ENCODE measurements at regions not wholly inside any gene's neighbourhood (a gene's known extent, or its start where the extent isn't known, plus 50 kb on each side); places are given as distances from the start of the nearest gene placed in this dataset.
"Not testable (repeated sequence)": the region's sequence is repeated elsewhere in the genome, so short reads cannot be mapped to it uniquely, and the experiment has no call there.

DNA sequence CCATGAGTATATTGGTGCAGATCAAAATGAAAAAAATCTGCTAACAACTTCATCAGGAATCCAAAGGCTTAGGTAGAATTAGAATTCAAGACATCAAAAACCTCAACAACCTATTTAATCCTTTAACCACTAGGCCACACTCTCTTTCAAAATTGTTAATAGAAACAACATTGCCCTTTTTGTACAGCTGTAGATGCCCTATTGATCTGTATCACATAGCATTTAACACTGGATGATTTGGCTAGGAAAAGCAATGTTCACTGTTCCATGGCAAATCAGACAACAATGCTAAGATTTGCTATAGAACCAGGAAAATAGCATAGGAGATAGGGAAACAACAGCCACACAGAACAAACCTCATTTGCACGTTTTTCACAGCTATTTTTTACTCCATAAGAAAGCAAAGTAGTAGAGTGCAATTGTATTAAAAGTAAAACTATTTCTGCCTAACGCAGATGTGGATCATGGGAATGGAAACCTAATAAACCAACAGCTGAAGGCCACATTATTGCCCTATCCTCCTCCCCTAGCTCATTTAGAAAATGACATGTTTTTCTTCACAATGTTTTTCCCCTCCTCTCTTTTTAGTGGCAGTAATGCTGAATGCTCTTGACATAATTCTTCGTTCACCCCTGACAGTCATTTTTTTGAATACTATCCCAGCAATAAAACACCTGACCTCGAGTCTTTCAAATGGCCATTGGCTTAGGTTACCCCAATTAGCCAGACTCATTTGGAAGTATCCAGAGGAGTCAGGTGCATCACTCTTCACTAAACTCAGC lies 373.0 kb upstream of the CCNH start:
- DNase-seq (ENCODE audit: low read depth in 2 of 2): no peak

DNA sequence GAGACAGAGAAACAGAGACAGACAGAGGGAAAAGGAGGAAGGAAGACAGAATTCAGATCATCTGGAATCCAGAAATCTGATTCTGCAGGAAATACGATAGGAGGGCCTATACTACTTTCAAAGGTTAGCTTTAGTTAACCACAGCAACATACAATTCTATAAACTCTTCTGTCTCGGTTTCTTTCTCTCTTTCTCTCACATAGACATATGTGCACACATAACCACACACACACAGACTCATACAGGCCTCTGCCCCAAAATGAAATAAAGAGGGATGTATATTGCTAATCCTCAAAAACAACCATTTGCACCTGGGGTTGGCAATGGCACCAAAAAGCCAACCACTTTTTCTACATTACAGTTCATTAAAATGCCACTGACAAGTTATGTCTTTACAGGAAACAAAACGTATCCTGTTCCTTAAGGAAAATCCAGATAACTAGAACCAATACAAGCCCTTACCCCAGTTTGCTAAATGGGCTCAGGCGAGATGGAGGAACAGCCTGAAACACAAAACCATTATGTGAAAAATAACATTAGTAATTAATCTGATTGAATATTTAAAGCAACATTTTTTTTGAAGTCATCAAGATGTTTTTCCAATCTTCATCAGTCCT lies 372.3 kb upstream of the CCNH start:
- DNase-seq (ENCODE audit: low read depth in 2 of 2): no peak

DNA sequence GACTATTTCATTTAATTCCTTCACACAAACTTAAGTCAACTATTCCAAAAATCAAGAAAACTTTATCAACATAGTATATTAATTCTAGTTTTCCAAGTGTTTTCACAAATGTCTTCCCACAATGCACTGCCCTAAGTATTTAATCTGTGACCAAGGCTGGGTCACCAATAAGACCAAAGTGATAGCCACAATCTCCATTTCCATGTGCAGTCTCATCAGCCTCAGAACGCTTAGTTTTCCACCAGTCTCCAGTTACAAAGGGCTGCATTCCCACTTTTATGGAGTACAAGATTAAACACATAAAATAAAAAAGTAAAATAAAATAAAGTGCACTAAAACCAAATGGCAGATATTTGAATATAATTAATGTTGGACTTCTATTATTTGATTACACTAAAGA lies 371.6 kb upstream of the CCNH start:
- DNase-seq (ENCODE audit: low read depth in 2 of 2): no peak

DNA sequence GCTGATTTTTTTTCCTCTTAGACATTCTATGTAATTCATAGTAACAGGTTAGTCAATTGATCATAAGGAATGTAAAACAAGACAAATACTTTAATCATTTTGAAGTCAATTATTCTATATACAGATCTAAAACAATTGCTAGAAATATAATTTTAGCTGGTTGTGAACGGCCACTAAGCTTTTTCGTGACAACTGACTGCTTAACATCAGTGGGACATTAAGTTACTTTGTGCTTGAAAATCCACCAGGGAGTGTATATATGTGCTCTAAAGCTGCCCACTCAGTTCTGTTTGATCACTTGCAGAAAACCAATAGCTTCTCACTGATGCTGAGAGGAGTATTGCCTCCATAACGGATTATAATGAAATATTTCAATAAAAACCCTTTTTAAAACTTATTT lies 370.2 kb upstream of the CCNH start:
- DNase-seq (ENCODE audit: low read depth in 2 of 2): no peak

DNA sequence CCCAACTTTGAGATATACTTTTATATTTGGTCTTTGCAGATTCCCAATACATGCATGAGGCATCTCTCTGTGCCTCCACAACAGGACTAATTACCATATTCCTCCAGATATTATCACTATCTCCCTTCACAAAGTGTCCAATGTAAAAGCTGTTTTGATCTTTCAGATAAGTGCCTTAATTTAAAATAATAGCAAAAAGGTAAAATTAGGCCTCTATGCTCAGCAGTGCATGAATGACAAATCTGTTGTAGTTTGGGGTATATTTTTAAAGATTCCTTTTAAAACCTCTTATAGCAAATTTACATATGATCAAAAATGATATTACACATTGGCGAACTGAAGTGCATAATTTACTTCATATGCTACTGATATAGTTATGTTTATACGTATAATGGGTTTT lies 369.2 kb upstream of the CCNH start:
- DNase-seq (ENCODE audit: low read depth in 2 of 2): no peak

DNA sequence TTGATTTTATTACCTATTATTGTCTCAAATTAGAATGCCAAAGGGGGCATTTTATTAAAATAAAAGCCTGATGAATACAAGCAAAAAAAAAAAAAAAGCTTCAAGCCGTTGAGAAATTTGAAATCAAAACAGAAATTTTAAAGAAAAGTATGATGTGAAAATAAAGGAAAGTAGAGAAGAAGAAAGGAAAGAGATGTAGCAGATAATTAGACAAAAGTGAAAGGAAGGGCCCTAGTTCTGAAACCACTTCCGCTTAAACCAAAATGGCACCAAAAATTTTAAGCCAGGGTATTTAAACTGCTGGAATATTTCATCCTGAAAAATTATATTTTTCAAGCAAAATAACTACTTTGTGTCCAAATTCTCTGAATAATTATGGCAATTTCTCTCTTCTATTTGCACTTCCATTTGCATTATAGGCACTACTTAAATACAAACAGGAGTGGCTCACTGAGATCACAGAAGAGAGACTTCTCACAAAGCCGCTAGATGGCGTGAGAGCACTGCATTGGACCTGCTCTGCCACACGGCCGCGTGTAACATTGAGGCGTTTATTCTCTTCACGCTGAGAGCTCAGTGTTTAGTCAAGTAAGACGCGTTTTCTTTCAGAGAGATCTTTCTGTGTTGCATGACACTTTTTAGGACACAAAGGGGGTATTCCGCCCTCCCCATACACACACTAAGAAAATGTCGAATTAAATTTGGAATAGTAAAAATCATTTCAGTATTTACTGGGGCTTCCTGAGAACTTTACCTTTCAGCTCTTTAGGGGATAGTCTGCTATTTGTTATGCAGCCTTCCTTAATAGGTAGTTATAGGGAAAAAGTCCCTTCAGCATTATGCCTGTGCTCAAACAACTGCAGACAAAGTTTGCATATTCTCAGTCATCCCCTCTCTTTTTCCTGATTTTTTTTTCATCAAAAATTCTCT lies 368.4 kb upstream of the CCNH start:
- peak; percentile 25 to 62 for DNase-seq (ENCODE audit: low read depth in 2 of 2)

DNA sequence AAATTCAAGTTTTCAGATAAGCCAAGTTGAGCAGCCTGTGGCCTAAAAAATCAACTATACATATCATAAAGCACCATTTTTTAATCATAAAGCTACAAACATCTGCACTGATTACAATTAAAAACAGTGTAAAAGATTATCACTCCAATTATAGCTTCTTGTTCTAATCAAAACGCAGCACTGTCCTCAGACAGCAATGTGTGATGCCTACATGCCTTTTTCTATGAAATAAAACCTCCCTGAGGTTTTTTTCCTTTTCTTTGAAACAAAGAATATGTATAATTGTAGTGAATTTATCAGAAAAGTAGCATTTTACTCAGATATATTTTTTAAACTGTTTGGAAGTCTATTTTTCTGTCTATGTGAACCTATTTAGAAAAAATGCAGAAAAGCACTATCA lies 366.1 kb upstream of the CCNH start:
- DNase-seq (ENCODE audit: low read depth in 2 of 2): no peak

DNA sequence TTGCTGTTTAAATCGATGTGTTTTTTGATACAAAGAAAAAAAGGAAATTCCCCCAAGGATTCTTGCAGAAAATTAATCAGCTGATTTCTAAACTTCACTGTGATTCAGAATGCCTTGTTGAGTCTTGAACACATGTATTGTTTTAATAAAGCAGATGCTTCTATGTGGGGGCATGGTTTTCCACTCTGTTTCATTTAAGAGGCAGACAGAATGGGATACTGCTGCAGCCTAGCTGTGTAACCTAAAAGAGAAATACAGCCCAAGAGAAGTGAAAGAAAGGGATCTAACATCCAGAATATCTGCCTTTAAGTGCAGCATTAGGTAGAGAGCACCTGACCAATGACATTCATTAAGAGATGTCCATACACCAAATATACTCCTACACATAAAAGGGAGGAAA lies 365.1 kb upstream of the CCNH start:
- DNase-seq (ENCODE audit: low read depth in 2 of 2): no peak

DNA sequence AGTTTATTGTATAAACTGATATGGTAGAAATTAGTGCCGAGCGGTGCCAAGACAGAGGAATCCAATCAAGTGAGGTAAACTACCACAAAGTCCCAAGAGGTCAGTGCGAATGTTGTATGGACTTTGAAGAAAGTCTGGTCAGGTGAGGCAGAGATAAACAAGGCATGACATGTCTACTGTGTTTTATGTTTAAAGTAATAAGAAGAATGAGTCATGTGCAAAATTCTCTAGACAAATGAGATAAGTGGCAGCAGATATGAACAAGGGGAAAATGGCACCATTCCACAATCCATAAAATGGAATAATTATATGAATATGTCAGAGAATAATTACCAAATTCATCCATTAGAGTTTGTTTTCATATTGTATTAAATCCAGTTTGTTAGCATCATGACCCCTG lies 364.1 kb upstream of the CCNH start:
- DNase-seq (ENCODE audit: low read depth in 2 of 2): no peak

DNA sequence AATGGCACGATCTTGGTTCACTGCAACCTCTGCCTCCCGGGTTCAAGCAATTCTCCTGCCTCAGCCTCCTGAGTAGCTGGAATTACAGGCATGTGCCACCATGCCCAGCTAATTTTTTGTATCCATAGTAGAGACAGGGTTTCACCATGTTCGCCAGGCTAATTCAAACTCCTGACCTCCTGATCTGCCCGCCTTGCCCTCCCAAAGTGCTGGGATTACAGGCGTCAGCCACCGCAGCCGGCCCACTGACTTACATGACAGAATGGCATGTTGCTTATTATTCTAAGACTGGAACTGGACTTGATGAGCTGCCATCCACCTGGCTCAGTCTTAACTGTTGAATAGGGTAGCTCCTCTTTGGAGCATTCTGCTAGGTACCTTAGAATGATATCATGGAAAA lies 363.6 kb upstream of the CCNH start:
- not testable (repeated sequence) for DNase-seq (ENCODE audit: low read depth in 2 of 2)

DNA sequence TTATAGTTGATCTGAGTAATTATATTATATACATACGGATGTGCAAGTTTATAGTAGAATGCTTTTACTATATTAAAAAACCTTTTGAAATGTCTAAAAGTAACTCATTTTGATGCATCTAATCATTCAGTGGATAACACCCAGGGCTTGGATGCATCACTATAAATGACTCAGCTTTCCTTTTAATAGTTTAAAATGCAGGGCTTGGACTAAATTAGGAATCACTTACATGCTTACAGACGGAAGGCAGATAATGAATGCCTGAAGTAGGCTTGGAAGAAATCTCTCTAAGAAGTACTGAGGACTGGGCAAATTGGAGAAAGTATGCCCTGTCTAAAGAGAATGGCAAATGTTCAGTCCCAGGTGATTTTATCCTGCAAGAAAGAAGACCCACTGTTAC lies 362.5 kb upstream of the CCNH start:
- DNase-seq (ENCODE audit: low read depth in 2 of 2): no peak

DNA sequence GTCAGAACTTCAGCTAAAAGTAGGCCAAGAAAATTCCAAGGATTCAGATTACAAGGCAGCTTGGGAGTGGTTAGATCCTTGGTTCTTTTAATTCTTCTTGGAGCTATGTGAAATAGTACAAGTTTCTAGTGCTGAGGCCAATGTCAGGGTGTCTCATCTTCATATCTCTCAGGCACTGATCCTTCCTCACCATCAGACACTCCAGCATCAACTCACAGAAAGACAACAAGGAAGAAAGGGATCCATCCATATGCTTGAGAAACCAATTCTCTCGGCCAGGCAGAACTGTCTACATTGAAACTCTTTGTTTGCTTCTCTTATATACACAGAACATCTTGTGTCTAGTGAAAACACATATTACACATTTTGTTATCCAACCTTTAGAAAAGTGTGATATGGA lies 362.1 kb upstream of the CCNH start:
- DNase-seq (ENCODE audit: low read depth in 2 of 2): no peak

DNA sequence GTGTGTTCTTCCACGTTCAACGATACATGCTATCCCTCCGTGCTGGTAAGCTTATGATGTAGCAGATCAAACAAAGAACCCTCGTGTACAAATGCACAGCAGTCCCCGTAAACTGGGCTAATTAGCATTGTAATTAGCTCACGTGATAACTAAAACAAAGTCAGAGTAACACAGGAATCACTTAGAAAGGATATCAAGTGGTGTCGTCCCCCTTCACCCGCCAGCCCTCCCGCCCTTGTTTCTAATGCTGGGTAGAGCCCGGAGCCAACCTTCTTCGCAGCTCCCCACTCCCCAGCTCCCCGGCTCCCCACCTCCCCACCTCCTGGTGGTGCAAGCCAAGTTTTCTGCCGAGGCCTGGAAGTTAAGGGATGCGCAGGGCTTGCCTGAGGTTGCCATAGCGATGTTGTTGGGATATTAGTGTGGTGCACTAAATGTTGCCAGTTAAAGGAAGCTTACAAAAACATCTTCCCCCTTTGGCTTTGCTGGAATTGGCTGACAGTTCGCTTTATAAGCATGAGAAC lies 357.9 kb upstream of the CCNH start:
- no peak for DNase-seq (ENCODE audit: low read depth in 2 of 2)

DNA sequence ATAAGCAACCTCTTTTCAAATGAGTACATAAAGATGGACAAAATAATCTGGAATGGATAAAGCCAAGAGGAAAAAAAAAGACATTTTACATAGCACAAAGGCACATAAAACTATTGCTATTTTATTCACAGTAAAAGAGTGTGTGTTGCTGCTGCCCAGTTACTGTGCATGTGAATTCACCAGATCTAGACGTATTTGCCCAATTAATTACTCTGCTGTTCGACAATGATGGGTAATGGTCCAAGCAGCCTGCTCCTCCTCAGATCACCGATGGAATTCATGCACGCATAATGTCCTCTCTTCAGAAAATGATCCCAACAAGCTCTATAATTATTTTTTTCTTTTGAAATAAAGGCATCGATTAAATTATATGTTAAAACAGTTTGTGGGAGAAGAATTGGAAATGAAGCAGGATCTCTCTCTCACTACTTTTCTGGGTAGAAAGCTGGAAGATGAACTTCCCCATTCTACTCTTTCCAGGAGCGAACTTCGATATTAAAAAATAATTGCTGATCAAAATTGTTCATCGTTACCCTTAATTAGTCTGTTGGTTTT lies 357.4 kb upstream of the CCNH start:
- DNase-seq (ENCODE audit: low read depth in 2 of 2): no peak

DNA sequence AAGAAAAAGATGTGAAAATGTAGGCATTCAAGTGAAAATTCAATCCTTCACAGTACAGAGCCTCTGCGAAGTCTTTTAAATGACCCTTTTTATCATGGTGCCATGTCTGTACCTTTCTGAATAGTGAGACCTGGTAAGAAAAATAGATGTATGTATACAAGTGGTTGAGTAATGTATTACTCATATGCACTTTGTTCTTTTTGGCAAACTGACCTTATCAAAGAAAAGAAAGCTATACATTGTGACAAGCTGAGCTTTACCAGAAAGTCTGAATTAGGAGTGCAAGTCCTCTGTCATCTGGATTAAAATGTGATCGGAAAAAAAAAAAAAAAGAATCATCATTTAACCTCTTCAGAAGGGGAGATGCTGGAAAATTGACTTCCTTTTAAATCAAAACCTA lies 356.4 kb upstream of the CCNH start:
- no peak for DNase-seq (ENCODE audit: low read depth in 2 of 2)

DNA sequence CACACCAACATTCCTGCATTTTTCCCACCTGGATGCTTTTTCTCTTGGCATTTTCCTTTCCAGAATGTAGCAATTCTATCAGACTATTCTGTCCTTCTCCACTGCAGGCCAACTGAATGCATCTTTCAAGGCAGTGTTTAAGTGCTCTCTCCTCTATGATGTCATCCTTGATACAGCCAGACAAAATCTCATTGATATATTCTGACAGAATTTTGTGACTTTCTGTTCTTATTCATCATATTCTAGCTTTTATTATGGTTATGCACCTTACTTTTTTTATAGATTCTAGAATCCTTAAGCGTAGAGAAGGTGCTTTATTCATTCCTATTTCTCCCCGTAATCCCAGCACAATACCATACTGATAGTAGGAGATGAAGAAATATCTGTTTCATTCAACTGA lies 355.5 kb upstream of the CCNH start:
- no peak for DNase-seq (ENCODE audit: low read depth in 2 of 2)

DNA sequence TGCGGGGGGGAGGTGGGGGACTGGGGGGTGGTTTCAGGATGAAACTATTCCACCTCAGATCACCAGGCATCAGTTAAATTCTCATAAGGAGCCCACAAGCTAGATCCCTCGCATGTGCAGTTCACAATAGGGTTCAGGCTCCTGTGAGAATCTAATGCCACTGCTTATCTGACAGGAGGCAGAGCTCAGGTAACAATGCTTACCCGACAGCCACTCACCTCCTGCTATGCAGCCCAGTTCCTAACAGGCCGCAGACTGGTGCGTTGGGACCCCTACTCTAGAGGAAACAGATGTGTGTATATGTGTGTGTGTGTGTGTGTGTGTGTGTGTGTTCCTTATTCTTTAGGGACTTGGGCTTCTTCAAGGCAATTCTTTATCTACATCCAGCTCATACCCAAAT lies 352.3 kb upstream of the CCNH start:
- no peak for DNase-seq (ENCODE audit: low read depth in 2 of 2)

DNA sequence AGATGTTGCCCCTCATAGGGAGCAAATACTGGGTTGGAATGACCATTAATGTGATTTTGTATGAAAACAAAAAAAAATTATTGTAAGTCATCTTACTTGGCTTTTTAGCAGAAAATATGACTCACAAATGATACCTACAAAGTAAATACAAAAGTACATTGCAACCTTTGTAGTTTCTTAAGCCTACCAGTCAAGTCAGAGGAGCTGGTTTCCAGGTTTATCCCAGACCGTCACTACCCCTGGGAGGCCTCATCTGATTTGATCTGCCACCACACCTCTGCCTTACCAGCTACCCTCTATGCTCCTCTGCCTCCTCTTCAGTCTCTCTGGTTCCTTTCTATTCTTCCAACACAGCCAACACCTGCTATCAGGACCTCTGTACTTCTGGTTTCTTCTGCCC lies 349.9 kb upstream of the CCNH start:
- no peak for DNase-seq (ENCODE audit: low read depth in 2 of 2)

DNA sequence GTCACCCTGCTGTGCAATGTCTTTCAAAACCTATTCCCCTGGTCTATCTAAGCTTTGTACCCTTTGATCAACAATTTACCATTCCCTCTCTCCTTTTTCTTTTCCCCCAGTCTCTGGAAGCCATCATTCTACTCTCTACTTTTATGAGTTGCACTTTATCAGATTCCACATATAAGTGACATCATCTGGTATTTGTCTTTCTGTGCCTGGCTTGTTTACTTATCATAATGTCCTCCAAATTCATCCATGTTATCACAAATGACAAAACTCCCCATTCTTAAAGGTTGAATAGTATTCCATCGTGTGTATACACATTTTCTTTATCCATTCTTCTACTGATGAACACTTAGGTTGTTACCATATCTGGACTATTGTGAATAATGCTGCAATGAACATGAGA lies 344.2 kb upstream of the CCNH start:
- no peak for DNase-seq (ENCODE audit: low read depth in 2 of 2)

DNA sequence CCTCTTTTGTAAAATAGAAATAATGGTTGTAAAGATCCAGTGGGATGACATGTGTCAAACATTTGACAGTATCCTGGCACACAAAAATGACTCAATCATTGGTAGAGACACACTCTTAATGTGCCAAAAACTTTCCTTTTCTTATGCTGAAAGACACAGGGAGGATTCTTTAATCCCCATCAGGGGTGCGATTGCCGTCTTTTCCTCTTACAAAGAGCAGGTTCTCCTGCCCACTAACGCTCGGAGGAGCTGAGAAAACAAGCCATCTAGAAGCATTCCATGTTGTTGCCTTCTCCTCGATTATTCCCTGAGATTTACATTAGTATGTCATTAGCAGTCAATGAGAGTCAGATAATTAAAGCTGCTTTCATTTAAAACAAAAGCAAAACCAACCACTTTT lies 342.6 kb upstream of the CCNH start:
- DNase-seq (ENCODE audit: low read depth in 2 of 2): no peak

DNA sequence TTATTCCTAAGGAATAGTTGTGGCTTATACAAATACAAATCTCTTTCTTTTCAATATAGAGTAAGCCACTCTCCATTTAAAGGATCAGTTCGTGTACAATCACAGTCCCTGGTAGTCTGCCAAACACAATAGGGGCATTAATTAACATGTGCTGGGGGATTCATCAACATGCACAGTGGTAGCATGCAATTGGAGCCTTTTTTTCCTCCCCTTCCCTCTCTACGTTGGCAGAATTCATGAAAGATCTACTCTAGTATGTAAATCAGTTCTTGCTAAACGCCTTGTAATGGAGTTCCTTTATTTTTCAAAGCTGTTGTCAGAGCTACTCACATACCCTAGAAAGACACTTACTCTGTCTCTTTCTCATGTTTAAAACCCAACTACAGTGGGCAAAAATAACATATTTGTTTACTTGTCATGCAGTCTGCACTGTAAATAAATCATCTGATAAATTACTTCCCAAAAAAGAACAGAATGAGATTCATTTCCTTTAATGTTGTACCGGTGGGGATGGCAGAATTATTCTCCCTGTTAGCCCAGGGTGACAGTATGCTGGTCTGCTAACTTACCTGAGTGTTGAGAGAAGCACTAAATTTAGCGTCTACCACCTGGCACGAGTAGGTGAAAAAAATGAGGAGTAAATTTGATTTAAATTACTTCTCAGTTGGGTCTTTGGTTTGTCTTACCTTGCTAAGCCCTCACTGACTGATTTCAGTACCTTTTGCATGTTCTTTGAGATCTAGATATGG lies 341.5 kb upstream of the CCNH start:
- DNase-seq (ENCODE audit: low read depth in 2 of 2): no peak

DNA sequence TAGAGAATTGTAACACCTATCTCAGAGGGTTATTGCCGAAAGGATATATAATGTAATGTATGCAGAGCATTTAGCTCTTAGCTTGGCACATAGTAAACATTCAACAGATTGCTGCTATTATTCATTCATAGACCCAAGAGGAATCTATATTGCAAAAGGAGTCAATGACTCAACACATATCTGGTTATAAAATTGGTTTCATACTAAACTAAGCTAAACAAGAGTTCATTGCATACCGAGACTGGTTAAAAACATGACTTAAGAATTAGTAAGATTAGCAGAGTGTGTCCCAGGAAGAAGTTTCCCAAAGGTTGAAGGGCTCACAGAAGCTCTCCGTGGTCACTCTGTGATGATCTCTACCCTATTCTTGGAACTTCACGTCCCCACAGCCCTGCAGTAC lies 339.6 kb upstream of the CCNH start:
- DNase-seq (ENCODE audit: low read depth in 2 of 2): no peak
